A673 (cell line): ENCODE measurements at regions not wholly inside any gene's neighbourhood (a gene's known extent, or its start where the extent isn't known, plus 50 kb on each side); places are given as distances from the start of the nearest gene placed in this dataset.

ENCODE experiments used
- BruUV-seq: library from RNA; stranded (reverse); fragments of 400-500 nt; replicated peaks from 2 replicates; lab custom pipeline; 2021; lab: Mats Ljungman, UMichigan
- CTCF ChIA-PET: fragments of 300-600 bp; sonication (Branson Sonifier 250); formaldehyde crosslinking; loops from one replicate; lab custom pipeline; 2022; ENCODE audit warnings: antibody characterized with exemption; lab: Charles Lee
- POLR2A ChIA-PET: fragments of 300-600 bp; sonication (Branson Sonifier 250); formaldehyde crosslinking; loops from one replicate; lab custom pipeline; 2022; ENCODE audit warnings: antibody characterized with exemption; ENCODE audit not compliant: low non-redundant PET; lab: Charles Lee
- DNase-seq: peaks from one replicate; pipeline ENCODE4 v3.0.0-alpha.2; 2015; ENCODE audit warnings: low spot score
- H3K27ac ChIP-seq: fragments of 200-600 bp; sonication (generic); 2 replicates; pipeline ENCODE4 v1.5.1; 2016; ENCODE audit warnings: mixed run types, low read depth, mild to moderate bottlenecking, mixed read lengths, antibody characterized with exemption, low read length; ENCODE audit not compliant: poor library complexity, severe bottlenecking
- H3K27me3 ChIP-seq: fragments of 200-600 bp; sonication (generic); replicated peaks from 2 replicates; pipeline ENCODE4 v1.6.1; 2017; ENCODE audit warnings: mixed run types, low read depth, mild to moderate bottlenecking, mixed read lengths, antibody characterized with exemption, low read length; ENCODE audit not compliant: insufficient read depth, poor library complexity
- H3K36me3 ChIP-seq: fragments of 200-600 bp; sonication (generic); 2 replicates; pipeline ENCODE4 v1.6.1; 2016; ENCODE audit warnings: mixed run types, mild to moderate bottlenecking, mixed read lengths, antibody characterized with exemption, low read length; ENCODE audit not compliant: insufficient read depth, poor library complexity, severe bottlenecking
- H3K4me1 ChIP-seq: fragments of 200-600 bp; sonication (generic); 2 replicates; pipeline ENCODE4 v1.6.1; 2017; ENCODE audit warnings: mixed run types, mild to moderate bottlenecking, mixed read lengths, antibody characterized with exemption, low read length; ENCODE audit not compliant: insufficient read depth, poor library complexity, severe bottlenecking
- H3K4me3 ChIP-seq: fragments of 200-600 bp; sonication (generic); 2 replicates; pipeline ENCODE4 v1.5.1; 2016; ENCODE audit warnings: low read depth, mixed run types, mild to moderate bottlenecking, mixed read lengths, low read length; ENCODE audit not compliant: poor library complexity, severe bottlenecking
- H3K9me3 ChIP-seq: fragments of 200-600 bp; sonication (generic); 2 replicates; pipeline ENCODE4 v1.6.1; 2016; ENCODE audit warnings: mixed run types, low read depth, mild to moderate bottlenecking, mixed read lengths, antibody characterized with exemption, low read length; ENCODE audit not compliant: poor library complexity, severe bottlenecking
- CTCF ChIP-seq: fragments of 300-800, 200-600 bp; sonication (generic); conservative IDR thresholded peaks from 2 replicates; pipeline ENCODE4 v1.5.1; 2017; ENCODE audit warnings: low read depth, mild to moderate bottlenecking, antibody characterized with exemption, low read length, moderate library complexity, mixed read lengths
- EZH2 ChIP-seq: fragments of 200-600 bp; sonication (generic); IDR thresholded peaks from 2 replicates; pipeline ENCODE4 v1.6.1; 2017; ENCODE audit warnings: borderline replicate concordance, low read depth, mild to moderate bottlenecking, mixed read lengths, antibody characterized with exemption, low read length; ENCODE audit not compliant: poor library complexity, severe bottlenecking
- intact Hi-C: fragments of 100-400 bp; cut with micrococcal nuclease; formaldehyde crosslinking; loops from one replicate; pipeline ENCODE4 v1.10.0; 2022; ENCODE audit not compliant: unreplicated experiment

GRCh38 chr12:126897778-126898177 is 1369.2 kb upstream of the TMEM132C start:
- H3K4me3 ChIP-seq, result no peak overlapping the region
- no peak for TF ChIP-seq CTCF
- TF ChIP-seq EZH2, result no peak
- intact Hi-C loops, result no loop called here
- H3K27ac ChIP-seq, result no peak overlapping the region
- peaks cover 24% of the 10 kb centered on the region for H3K4me1 ChIP-seq
- no peaks in the 10 kb centered on the region for H3K9me3 ChIP-seq
- no TSS peak for BruUV-seq
- DNase-seq, result no peak
- ChIA-PET POLR2A (no interaction called here), CTCF (no interaction called here)
- H3K36me3 ChIP-seq, result no peaks in the 10 kb centered on the region
- H3K27me3 ChIP-seq, result no peaks in the 10 kb centered on the region

DNA sequence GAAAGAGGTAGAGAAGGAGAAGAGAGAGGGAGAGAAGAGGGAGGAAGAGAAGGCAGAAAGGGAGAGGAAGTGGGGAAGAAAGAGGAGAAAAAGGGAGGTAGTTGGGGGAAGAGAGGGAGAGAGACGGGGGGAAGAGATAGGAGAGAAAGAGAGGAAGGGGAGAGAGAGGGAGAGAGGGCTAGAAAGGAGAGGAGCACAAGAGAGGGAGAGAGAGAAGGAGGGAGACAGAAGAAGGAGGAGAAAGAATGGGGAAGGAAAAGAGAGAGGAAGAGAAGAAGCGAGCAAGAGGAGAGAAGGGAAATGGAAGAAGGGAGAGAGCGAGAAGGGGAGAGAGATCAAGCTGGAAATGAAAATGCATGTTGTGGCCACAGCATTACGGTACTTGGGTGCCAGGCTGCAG is 1368.4 kb upstream of the TMEM132C start:
- BruUV-seq, result no TSS peak
- CTCF ChIA-PET, result no interaction called here
- intact Hi-C loops, result no loop called here

GRCh38 chr12:126899926-126900792 is 1366.8 kb upstream of the TMEM132C start:
- intact Hi-C loops, result loop anchor here (10.0 kb wide), 1 partner anchor 385 kb away; no protein-coding TSS in a partner anchor
- CTCF ChIA-PET, result interaction anchor here (0.6 kb wide), 1 partner anchor 185 kb away, joined by 4 read pairs; no protein-coding TSS in a partner anchor

More for the DNA sequence above, 1368.4 kb upstream of the TMEM132C start:
- no peaks in the 10 kb centered on the region for H3K9me3 ChIP-seq
- H3K36me3 ChIP-seq, result no peaks in the 10 kb centered on the region
- DNase-seq, result no peak
- H3K27me3 ChIP-seq, result no peaks in the 10 kb centered on the region
- POLR2A ChIA-PET, result no interaction called here
- no peak overlapping the region for H3K27ac ChIP-seq
- H3K4me1 ChIP-seq, result peaks cover 25% of the 10 kb centered on the region
- no peak overlapping the region for H3K4me3 ChIP-seq
- TF ChIP-seq CTCF (no peak), EZH2 (no peak)

More at GRCh38 chr12:126899926-126900792, 1366.8 kb upstream of the TMEM132C start:
- no peak for TF ChIP-seq CTCF
- TF ChIP-seq EZH2, result no peak
- POLR2A ChIA-PET, result interaction anchor here (0.6 kb wide), 1 partner anchor 74 kb away, joined by 4 read pairs; no protein-coding TSS in a partner anchor
- DNase-seq, result no peak
- H3K4me3 ChIP-seq, result no peak overlapping the region
- no peaks in the 10 kb centered on the region for H3K27me3 ChIP-seq
- no peaks in the 10 kb centered on the region for H3K36me3 ChIP-seq
- no peaks in the 10 kb centered on the region for H3K9me3 ChIP-seq
- no peak overlapping the region for H3K27ac ChIP-seq
- peaks cover 25% of the 10 kb centered on the region for H3K4me1 ChIP-seq
- BruUV-seq, result no TSS peak
